ENCODE measurements at regions not wholly inside any gene's neighbourhood (a gene's known extent, or its start where the extent isn't known, plus 50 kb on each side); places are given as distances from the start of the nearest gene placed in this dataset.
"Not testable (repeated sequence)": the region's sequence is repeated elsewhere in the genome, so short reads cannot be mapped to it uniquely, and the experiment has no call there.

DNA sequence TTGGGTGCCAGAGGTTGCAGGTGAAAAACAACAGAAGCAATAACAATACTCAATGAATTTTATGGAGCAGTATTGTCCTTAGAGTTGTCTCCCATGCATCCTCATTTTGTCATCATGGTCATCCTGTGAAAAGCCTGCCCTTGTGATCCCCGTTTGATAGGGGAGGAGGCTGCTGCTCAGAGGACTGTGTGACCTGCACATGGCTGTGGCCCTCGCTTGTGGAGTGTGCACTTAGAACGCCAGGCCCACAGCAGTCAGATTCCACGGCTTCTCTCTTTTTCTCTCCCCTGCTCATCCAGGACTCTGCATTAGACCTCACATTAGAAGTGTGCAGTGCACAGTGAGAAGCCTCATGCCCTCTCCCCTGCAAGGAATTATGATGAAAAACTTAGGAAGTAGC is 491.1 kb upstream of the KLF6 start:
- Histone ChIP-seq H3K4me3 (ENCODE audit: low read length) (no peak overlapping the region), H3K27ac (ENCODE audit: low read depth, low read length) (no peak overlapping the region), H3K9me3 (ENCODE audit: control insufficient read depth in 2 of 3, low read length in 3 of 3) (no peaks in the 10 kb centered on the region), H3K36me3 (ENCODE audit: control insufficient read depth in 2 of 3, insufficient read depth in 3 of 3, low read length in 3 of 3) (no peaks in the 10 kb centered on the region), H3K4me1 (ENCODE audit: control insufficient read depth in 2 of 2, insufficient read depth in 2 of 2, low read length in 2 of 2) (no peaks in the 10 kb centered on the region), H3K27me3 (ENCODE audit: control insufficient read depth in 2 of 2, insufficient read depth in 2 of 2, low read length in 2 of 2) (no peaks in the 10 kb centered on the region)
- DNase-seq (no peak), ATAC-seq (no peak)
- Mint-ChIP-seq H3K27me3 (peaks cover 0 to 9% (median 3%) of the 10 kb centered on the region in 5 donors), H3K27ac (no peak overlapping the region), H3K36me3 (no peaks in the 10 kb centered on the region), H3K9me3 (peaks cover 0 to 3% (median 0%) of the 10 kb centered on the region in 11 donors), H3K4me3 (no peak overlapping the region), H3K4me1 (no peaks in the 10 kb centered on the region)
- ChIA-PET POLR2A (no interaction called here), CTCF (no interaction called here)
- intact Hi-C loops (cut with micrococcal nuclease), result no loop called here

DNA sequence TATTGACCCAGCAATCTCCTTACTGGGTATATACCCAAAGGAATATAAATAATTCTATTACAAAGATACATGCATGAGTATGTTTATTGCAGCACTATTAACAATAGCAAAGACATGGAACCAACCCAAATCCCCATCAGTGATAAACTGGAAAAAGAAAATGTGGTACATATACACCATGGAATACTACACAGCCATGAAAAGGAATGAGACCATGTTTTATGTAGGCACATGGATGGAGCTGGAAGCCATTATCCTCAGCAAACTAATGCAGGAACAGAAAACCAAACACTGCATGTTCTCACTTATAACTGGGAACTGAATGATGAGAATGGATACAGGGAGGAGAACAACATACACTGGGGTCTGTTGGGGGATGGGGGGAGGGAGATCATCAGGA is 489.7 kb upstream of the KLF6 start:
- H3K9me3 Mint-ChIP-seq; H3K4me3 ChIP-seq (ENCODE audit: low read length); H3K36me3 Mint-ChIP-seq; H3K4me1 ChIP-seq (ENCODE audit: control insufficient read depth in 2 of 2, insufficient read depth in 2 of 2, low read length in 2 of 2); POLR2A ChIA-PET; H3K27ac Mint-ChIP-seq; H3K4me1 Mint-ChIP-seq; ATAC-seq; H3K27ac ChIP-seq (ENCODE audit: low read depth, low read length); H3K36me3 ChIP-seq (ENCODE audit: control insufficient read depth in 2 of 3, insufficient read depth in 3 of 3, low read length in 3 of 3); H3K9me3 ChIP-seq (ENCODE audit: control insufficient read depth in 2 of 3, low read length in 3 of 3); H3K4me3 Mint-ChIP-seq; intact Hi-C loops (cut with micrococcal nuclease); CTCF ChIA-PET; H3K27me3 ChIP-seq (ENCODE audit: control insufficient read depth in 2 of 2, insufficient read depth in 2 of 2, low read length in 2 of 2); DNase-seq: not testable (repeated sequence)
- H3K27me3 Mint-ChIP-seq, result peaks cover 0 to 17% (median 6%) of the 10 kb centered on the region in 5 donors

DNA sequence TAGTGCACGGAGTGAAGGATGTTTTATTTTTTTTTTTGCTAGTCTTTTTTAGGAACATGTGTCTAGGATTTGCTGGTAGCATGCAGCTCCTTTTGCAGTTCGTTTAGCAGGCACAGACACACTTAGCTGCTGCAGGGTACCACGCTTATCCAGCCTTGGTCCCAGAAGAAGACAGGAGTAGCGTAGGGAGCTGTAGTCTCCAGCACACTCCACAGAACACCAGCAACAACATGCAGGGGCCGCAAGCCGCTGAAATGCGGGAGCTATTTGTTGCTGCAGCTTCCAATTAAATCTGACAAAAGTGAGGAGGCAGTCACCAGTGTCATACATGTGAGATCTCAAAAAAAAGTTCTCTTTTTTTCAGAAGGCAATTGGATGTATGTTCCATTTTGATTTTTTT is 486.2 kb upstream of the KLF6 start:
- Mint-ChIP-seq H3K4me1 (peaks cover 0 to 5% (median 0%) of the 10 kb centered on the region in 7 donors), H3K27me3 (peaks cover 0 to 25% (median 6%) of the 10 kb centered on the region in 5 donors), H3K4me3 (no peak overlapping the region), H3K36me3 (no peaks in the 10 kb centered on the region), H3K9me3 (peaks cover 0 to 3% (median 0%) of the 10 kb centered on the region in 11 donors), H3K27ac (peak overlapping the region in 1 of 9 donors; percentile 44)
- Histone ChIP-seq H3K9me3 (ENCODE audit: control insufficient read depth in 2 of 3, low read length in 3 of 3) (no peaks in the 10 kb centered on the region), H3K4me1 (ENCODE audit: control insufficient read depth in 2 of 2, insufficient read depth in 2 of 2, low read length in 2 of 2) (no peaks in the 10 kb centered on the region), H3K36me3 (ENCODE audit: control insufficient read depth in 2 of 3, insufficient read depth in 3 of 3, low read length in 3 of 3) (no peaks in the 10 kb centered on the region), H3K27ac (ENCODE audit: low read depth, low read length) (no peak overlapping the region), H3K4me3 (ENCODE audit: low read length) (no peak overlapping the region), H3K27me3 (ENCODE audit: control insufficient read depth in 2 of 2, insufficient read depth in 2 of 2, low read length in 2 of 2) (no peaks in the 10 kb centered on the region)
- ATAC-seq (no peak), DNase-seq (no peak)
- ChIA-PET CTCF (interaction anchor here (0.6 kb wide), 1 partner anchor 274 kb away, joined by 7 read pairs; no protein-coding TSS in a partner anchor), POLR2A (no interaction called here)
- intact Hi-C loops (cut with micrococcal nuclease), result no loop called here

DNA sequence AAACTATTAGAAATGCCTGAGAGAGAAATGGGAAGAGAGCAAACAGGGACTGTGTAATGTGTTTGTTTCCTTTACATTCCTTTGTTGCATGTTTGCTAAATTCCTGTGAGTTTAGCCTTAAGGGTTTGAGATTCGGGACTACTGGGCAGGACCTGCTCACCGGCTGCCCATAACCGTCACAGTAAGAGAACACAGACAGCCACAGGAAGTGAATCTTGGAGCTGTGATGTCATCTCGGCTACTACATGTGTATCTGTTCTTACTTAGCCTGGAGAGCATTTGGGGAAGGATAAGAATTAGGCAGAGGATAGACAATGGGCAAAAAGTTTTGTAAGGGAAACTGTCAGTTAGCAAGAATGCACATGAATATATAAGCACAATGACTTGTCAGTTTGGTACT is 485.1 kb upstream of the KLF6 start:
- no peak overlapping the region for H3K4me3 ChIP-seq (ENCODE audit: low read length)
- H3K9me3 ChIP-seq (ENCODE audit: control insufficient read depth in 2 of 3, low read length in 3 of 3), result no peaks in the 10 kb centered on the region
- ATAC-seq, result peak; percentile 37
- no peaks in the 10 kb centered on the region for H3K4me1 ChIP-seq (ENCODE audit: control insufficient read depth in 2 of 2, insufficient read depth in 2 of 2, low read length in 2 of 2)
- Mint-ChIP-seq H3K4me3 (no peak overlapping the region), H3K27ac (no peak overlapping the region), H3K9me3 (peaks cover 0 to 3% (median 0%) of the 10 kb centered on the region in 11 donors), H3K4me1 (peaks cover 0 to 11% (median 0%) of the 10 kb centered on the region in 7 donors), H3K36me3 (no peaks in the 10 kb centered on the region), H3K27me3 (peaks cover 0 to 24% (median 6%) of the 10 kb centered on the region in 5 donors)
- no peaks in the 10 kb centered on the region for H3K36me3 ChIP-seq (ENCODE audit: control insufficient read depth in 2 of 3, insufficient read depth in 3 of 3, low read length in 3 of 3)
- intact Hi-C loops (cut with micrococcal nuclease), result no loop called here
- H3K27ac ChIP-seq (ENCODE audit: low read depth, low read length), result no peak overlapping the region
- POLR2A ChIA-PET, result interaction anchor here (0.7 kb wide), 1 partner anchor 266 kb away, joined by 4 read pairs; no protein-coding TSS in a partner anchor
- no peak for DNase-seq
- no peaks in the 10 kb centered on the region for H3K27me3 ChIP-seq (ENCODE audit: control insufficient read depth in 2 of 2, insufficient read depth in 2 of 2, low read length in 2 of 2)
- CTCF ChIA-PET, result no interaction called here

DNA sequence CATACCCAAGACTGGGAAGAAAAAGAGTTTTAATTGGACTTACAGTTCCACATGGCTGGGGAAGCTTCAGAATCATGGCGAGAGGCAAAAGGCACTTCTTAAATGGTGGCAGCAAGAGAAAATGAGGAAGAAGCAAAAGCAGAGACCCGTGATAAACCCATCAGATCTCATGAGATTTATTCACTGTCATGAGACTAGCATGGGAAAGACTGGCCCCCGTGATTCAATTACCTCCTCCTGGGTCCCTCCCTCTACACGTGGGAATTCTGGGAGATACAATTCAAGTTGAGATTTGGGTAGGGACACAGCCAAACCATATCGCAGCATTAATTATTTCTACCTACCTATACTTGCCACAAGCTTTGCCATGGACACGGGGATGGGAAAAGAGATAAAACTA is 483.5 kb upstream of the KLF6 start:
- POLR2A ChIA-PET; H3K36me3 ChIP-seq (ENCODE audit: control insufficient read depth in 2 of 3, insufficient read depth in 3 of 3, low read length in 3 of 3); H3K36me3 Mint-ChIP-seq; H3K27ac ChIP-seq (ENCODE audit: low read depth, low read length); ATAC-seq; H3K9me3 ChIP-seq (ENCODE audit: control insufficient read depth in 2 of 3, low read length in 3 of 3); H3K4me1 ChIP-seq (ENCODE audit: control insufficient read depth in 2 of 2, insufficient read depth in 2 of 2, low read length in 2 of 2); intact Hi-C loops (cut with micrococcal nuclease); CTCF ChIA-PET; DNase-seq; H3K4me3 Mint-ChIP-seq; H3K9me3 Mint-ChIP-seq; H3K27ac Mint-ChIP-seq; H3K27me3 ChIP-seq (ENCODE audit: control insufficient read depth in 2 of 2, insufficient read depth in 2 of 2, low read length in 2 of 2); H3K4me3 ChIP-seq (ENCODE audit: low read length): not testable (repeated sequence)
- H3K27me3 Mint-ChIP-seq, result peaks cover 0 to 24% (median 6%) of the 10 kb centered on the region in 5 donors
- H3K4me1 Mint-ChIP-seq, result peaks cover 0 to 11% (median 0%) of the 10 kb centered on the region in 7 donors

DNA sequence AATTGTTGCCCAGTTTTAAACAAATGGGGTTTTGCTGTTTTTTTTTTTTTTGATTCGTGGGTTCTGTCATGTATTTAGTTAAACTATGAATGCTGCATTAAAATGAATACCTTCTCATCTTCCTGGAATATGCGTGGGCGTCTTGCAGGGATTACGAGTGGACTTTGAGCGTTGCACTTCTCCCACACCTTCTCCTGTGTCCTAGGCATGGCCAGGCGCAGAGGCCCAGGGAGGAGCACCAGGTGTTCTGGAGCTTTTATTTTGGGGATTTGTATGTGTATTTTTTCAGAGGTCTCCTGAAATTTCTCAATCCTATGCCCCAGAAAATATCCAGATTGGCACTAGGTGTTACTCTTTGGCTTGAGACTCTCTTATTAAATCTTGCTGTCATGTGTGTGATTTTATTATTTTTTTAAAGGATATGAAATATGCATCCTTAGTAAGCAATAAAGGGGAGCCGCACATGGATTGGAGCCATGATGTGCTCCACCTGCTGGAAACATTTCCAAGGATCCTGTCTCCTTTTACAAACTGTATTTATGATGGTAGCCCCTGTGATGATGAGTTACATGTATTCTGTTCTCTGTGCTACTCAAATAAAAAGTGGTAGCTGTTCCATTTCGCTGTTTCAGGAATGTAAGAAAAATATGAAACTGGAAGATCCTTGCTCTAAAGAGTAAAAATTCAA is 482.2 kb upstream of the KLF6 start:
- Histone ChIP-seq H3K9me3 (ENCODE audit: control insufficient read depth in 2 of 3, low read length in 3 of 3) (no peaks in the 10 kb centered on the region), H3K4me1 (ENCODE audit: control insufficient read depth in 2 of 2, insufficient read depth in 2 of 2, low read length in 2 of 2) (no peaks in the 10 kb centered on the region), H3K27me3 (ENCODE audit: control insufficient read depth in 2 of 2, insufficient read depth in 2 of 2, low read length in 2 of 2) (no peaks in the 10 kb centered on the region), H3K36me3 (ENCODE audit: control insufficient read depth in 2 of 3, insufficient read depth in 3 of 3, low read length in 3 of 3) (no peaks in the 10 kb centered on the region), H3K27ac (ENCODE audit: low read depth, low read length) (no peak overlapping the region), H3K4me3 (ENCODE audit: low read length) (no peak overlapping the region)
- intact Hi-C loops (cut with micrococcal nuclease), result no loop called here
- H3K27ac Mint-ChIP-seq, result peak overlapping the region in 1 of 9 donors; percentile 3
- DNase-seq, result no peak
- peaks cover 0 to 11% (median 0%) of the 10 kb centered on the region in 7 donors for H3K4me1 Mint-ChIP-seq
- ChIA-PET POLR2A (no interaction called here), CTCF (interaction anchor here (0.7 kb wide), 1 partner anchor 336 kb away, joined by 3 read pairs; no protein-coding TSS in a partner anchor)
- peaks cover 0 to 25% (median 6%) of the 10 kb centered on the region in 5 donors for H3K27me3 Mint-ChIP-seq
- H3K36me3 Mint-ChIP-seq, result no peaks in the 10 kb centered on the region
- no peak for ATAC-seq
- no peaks in the 10 kb centered on the region for H3K9me3 Mint-ChIP-seq
- H3K4me3 Mint-ChIP-seq, result no peak overlapping the region

Measured in naive thymus-derived CD4-positive, alpha-beta T cell (primary cell).